ACC112 (cell line): ENCODE measurements at regions not wholly inside any gene's neighbourhood (a gene's known extent, or its start where the extent isn't known, plus 50 kb on each side); places are given as distances from the start of the nearest gene placed in this dataset.

Source experiments
- H2AFZ ChIP-seq: fragments of 200-600 bp; sonication (generic); one replicate; pipeline ENCODE4 v1.6.0; 2017; ENCODE audit warnings: antibody characterized with exemption, low read length; ENCODE audit not compliant: unreplicated experiment
- H3K27ac ChIP-seq: fragments of 200-600 bp; sonication (generic); 2 replicates; pipeline ENCODE4 v1.5.1; 2014; ENCODE audit warnings: low read depth, mild to moderate bottlenecking, antibody characterized with exemption, low read length, moderate library complexity
- H3K27me3 ChIP-seq: fragments of 200-600 bp; sonication (generic); 2 replicates; pipeline ENCODE4 v1.6.1; 2014; ENCODE audit warnings: mild to moderate bottlenecking, antibody characterized with exemption, low read length, moderate library complexity, mixed read lengths; ENCODE audit not compliant: insufficient read depth
- H3K36me3 ChIP-seq: fragments of 200-600 bp; sonication (generic); 2 replicates; pipeline ENCODE4 v1.6.1; 2016; ENCODE audit warnings: mild to moderate bottlenecking, antibody characterized with exemption, low read length, moderate library complexity, mixed read lengths; ENCODE audit not compliant: insufficient read depth
- H3K4me1 ChIP-seq: fragments of 200-600 bp; sonication (generic); one replicate; pipeline ENCODE4 v1.6.1; 2016; ENCODE audit warnings: low read length, mixed read lengths; ENCODE audit not compliant: insufficient read depth, unreplicated experiment, control insufficient read depth
- H3K4me3 ChIP-seq: fragments of 200-600 bp; sonication (generic); 2 replicates; pipeline ENCODE4 v1.5.1; 2014; ENCODE audit warnings: mild to moderate bottlenecking, low read depth, low read length
- H3K79me2 ChIP-seq: fragments of 200-600 bp; sonication (generic); one replicate; pipeline ENCODE4 v1.6.0; 2016; ENCODE audit warnings: low read length; ENCODE audit not compliant: control insufficient read depth, unreplicated experiment, insufficient read depth

DNA sequence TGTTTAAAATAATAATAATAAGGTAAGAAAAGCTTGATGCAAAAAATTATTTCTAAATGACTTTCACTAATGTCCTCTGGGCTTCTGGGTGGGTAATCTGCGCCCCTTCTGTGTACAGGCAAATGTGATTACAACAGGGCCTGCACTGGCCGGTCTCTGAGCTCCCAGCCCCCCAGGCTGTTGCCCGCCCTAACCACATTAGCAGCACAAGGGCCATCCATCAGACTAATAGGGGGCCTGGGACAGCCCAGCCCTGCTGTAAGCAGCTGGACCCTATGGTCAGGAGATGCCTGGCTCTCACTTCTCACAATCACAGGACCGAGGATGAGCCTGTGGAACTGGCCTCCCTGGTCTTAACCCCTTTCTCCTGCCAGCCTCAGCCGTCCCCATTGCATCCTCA lies 388.4 kb downstream of the BUD13 start:
- Histone ChIP-seq H3K27me3 (no peaks in the 10 kb centered on the region), H3K79me2 (no peaks in the 10 kb centered on the region), H3K4me3 (no peak overlapping the region), H3K27ac (no peak overlapping the region), H3K36me3 (no peaks in the 10 kb centered on the region), H2AFZ (no peak overlapping the region), H3K4me1 (no peaks in the 10 kb centered on the region)

DNA sequence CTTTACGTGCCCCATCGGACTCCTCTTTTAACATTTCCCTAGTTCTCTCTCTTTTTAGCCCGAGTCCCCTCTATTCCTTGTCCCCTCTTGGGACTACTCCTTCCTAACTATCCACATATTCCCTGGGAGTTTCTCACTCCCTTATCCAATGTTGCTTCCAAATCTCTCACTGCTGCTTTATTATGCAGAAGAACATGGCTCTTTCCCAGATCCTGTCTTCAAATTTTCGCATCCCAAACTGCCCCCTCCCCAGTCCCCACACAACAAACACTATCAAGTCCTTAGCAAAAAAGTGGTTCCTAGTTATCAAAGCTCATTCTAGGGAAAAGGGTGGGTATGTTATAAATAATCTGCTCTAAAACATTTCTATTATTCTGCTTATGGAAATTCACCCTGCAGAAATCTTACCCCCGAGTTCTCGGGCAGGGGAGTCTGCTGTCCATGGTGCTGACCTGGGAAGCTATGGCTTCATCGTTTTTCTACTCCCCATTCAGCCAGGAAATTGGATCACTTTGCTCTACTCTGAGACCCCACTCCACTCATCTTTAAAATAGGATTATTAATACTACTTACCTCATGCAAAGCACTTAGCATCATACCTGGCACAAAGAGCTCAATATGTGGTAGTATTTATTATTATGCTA lies 393.5 kb downstream of the BUD13 start:
- Histone ChIP-seq H3K27ac (no peak overlapping the region), H3K4me3 (no peak overlapping the region), H2AFZ (no peak overlapping the region), H3K79me2 (no peaks in the 10 kb centered on the region), H3K36me3 (no peaks in the 10 kb centered on the region), H3K27me3 (no peaks in the 10 kb centered on the region), H3K4me1 (no peaks in the 10 kb centered on the region)

DNA sequence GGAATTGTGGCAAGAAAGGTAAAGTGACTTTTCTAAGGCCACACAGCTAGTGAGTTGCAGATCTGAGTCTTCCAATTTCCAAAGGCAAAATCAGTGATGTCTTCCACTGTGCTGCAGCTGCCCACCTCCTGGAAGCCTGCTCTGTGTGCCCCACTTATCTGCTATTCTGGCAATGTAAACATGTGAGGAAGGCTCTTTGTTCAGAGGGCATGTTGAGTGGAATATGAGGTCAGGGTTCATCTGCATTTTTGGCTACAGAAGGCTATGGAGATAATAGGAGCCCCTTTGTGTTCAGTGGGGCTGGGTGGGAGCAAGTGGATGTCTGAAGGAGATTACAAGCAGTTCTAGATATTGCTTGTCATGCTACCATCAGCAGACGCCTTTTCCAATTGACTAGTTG lies 396.2 kb downstream of the BUD13 start:
- H3K27ac ChIP-seq = no peak overlapping the region
- no peaks in the 10 kb centered on the region for H3K27me3 ChIP-seq
- no peaks in the 10 kb centered on the region for H3K4me1 ChIP-seq
- H3K4me3 ChIP-seq = no peak overlapping the region
- H3K36me3 ChIP-seq = no peaks in the 10 kb centered on the region
- H3K79me2 ChIP-seq = no peaks in the 10 kb centered on the region
- no peak overlapping the region for H2AFZ ChIP-seq

DNA sequence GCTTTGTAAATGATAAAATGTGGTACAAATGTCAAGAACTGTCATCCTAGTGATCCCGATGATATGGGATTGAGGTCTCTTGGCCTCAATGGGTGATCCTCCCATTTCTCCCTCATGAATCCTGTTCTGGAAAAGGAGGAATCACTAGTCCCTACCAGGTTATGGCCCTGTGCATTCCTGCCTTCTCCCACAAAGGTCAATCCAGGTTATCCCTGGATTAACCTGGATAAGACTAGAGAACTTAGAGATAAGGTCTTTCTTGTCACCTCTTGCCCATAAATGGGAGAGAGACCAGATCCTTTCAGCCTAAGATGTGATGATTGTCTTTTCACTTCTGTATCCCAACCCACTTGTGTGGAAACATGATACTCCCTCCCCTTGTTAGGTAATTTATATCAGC lies 396.7 kb downstream of the BUD13 start:
- Histone ChIP-seq H2AFZ (no peak overlapping the region), H3K4me1 (no peaks in the 10 kb centered on the region), H3K27me3 (no peaks in the 10 kb centered on the region), H3K4me3 (no peak overlapping the region), H3K27ac (no peak overlapping the region), H3K36me3 (no peaks in the 10 kb centered on the region), H3K79me2 (no peaks in the 10 kb centered on the region)

DNA sequence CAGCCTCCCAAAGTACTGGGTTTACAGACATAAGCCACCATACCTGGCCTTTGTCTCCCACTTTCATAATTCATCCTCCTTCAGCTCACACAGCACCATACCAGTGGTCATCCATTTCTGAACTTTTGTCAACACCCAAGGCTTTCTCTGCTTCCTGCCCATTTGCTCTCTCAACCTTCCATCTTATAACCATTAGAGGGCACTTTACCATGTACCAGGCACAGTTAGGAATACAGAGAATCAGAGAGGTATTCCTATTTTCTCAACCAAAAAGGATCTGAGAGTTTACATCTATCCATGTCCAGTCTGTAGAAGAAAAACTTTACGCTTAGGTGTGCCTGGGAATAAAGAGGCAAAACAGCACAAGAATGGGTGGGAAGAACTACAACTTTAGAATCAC lies 397.6 kb downstream of the BUD13 start:
- no peaks in the 10 kb centered on the region for H3K36me3 ChIP-seq
- H3K27ac ChIP-seq = no peak overlapping the region
- no peak overlapping the region for H3K4me3 ChIP-seq
- no peaks in the 10 kb centered on the region for H3K4me1 ChIP-seq
- no peaks in the 10 kb centered on the region for H3K79me2 ChIP-seq
- no peak overlapping the region for H2AFZ ChIP-seq
- no peaks in the 10 kb centered on the region for H3K27me3 ChIP-seq

DNA sequence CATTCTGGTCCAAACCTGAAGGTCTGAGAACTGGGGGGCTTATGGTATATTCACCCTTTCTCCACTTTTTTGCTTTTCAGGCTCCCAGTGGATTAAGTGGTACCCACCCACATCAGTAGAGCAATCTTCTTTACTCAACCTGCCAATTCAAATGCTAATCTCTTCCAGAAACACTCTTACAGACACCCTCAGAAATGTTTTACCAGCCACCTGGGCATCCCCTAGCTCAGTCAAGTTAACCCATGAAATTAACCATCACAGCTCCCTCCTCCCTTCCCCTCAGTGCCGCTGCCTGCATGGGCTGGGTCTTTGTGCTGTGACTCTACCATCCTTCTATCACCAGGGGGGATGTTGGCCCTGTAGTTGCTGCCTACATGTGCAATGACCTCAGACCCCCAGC lies 398.7 kb downstream of the BUD13 start:
- H3K4me3 ChIP-seq = no peak overlapping the region
- H3K27me3 ChIP-seq = no peaks in the 10 kb centered on the region
- no peaks in the 10 kb centered on the region for H3K36me3 ChIP-seq
- no peaks in the 10 kb centered on the region for H3K4me1 ChIP-seq
- H3K27ac ChIP-seq = no peak overlapping the region
- no peaks in the 10 kb centered on the region for H3K79me2 ChIP-seq
- no peak overlapping the region for H2AFZ ChIP-seq

DNA sequence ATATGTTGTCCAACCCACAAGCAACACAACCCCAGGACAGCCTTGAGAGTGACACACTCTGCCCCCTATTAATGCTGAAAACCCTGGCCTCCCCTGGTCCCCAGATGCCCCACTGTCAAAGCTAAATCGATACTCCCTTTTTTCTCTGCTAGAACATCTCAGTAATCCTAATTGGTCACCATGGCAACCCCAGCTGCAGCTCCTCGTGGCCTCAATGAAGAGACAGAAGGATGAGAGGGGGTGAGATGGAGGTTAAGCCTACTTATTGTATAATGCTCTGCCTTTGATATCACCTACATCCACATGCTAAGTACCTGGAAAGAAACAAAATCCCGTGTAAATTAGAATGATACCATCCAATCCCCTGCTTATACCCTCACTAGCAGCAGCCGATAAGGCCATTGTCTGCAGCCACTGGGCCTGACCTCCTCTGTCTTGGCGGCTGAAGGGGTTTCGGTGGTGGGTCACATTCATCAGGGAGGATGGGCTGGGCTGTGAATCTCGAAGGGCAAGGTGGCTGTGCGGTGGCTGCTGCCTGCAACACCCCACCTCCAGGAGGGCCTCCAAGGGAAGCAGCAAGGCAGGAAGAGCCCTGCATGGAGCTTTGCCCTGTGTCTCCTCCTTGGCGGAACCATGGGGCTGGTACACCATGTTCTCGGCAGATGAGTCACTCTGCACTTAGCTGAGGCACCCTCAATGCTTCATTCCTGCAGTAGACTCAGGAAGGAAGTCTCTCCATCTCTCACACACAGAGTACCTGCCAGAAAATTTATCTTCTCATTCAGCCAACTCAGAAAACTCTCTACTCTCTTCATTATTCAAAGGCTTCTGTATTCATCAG lies 399.5 kb downstream of the BUD13 start:
- no peak overlapping the region for H3K4me3 ChIP-seq
- no peak overlapping the region for H3K27ac ChIP-seq
- no peaks in the 10 kb centered on the region for H3K79me2 ChIP-seq
- no peaks in the 10 kb centered on the region for H3K4me1 ChIP-seq
- no peaks in the 10 kb centered on the region for H3K27me3 ChIP-seq
- no peak overlapping the region for H2AFZ ChIP-seq
- no peaks in the 10 kb centered on the region for H3K36me3 ChIP-seq

DNA sequence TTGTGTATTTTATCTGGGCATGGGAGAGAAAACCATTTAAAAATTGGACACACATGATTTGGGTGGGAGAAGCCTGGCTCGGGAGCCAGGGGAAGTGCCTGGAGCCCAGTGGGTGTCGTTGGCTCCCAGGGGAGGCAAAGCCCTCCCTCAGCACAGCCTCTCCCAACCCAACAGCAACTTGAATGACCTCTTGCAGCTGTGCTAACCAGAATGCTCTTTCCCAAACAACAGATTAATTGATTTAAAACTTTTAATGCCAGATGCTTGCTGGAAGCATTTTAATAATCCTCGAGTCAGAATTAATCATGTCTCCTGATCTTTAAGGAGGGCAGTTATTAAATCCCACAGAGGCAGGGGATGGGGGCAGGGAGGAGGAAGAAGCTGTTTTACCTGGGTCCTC lies 401.6 kb downstream of the BUD13 start:
- no peaks in the 10 kb centered on the region for H3K36me3 ChIP-seq
- no peaks in the 10 kb centered on the region for H3K27me3 ChIP-seq
- no peak overlapping the region for H3K27ac ChIP-seq
- no peak overlapping the region for H2AFZ ChIP-seq
- H3K4me3 ChIP-seq = no peak overlapping the region
- H3K4me1 ChIP-seq = no peaks in the 10 kb centered on the region
- H3K79me2 ChIP-seq = no peaks in the 10 kb centered on the region

DNA sequence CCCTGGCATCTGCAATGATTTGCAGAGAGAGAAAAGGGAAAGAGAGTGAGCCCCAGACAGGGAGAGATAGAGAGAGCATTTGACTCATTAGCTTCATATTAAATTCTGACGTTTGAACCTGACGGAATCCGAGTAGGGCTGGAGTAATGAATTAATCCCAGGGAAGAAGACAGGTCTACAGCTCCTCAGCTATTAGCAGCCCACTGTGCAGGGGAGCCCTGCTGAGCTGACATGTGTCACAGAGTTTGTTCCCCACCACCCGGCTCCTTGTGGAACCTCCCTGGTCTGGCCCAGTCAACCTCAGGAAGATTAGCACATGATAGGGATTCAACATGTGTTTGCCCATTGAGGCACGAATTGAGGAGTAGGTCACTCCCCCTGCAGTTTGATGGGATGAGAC lies 404.0 kb downstream of the BUD13 start:
- Histone ChIP-seq H3K36me3 (no peaks in the 10 kb centered on the region), H2AFZ (no peak overlapping the region), H3K27ac (no peak overlapping the region), H3K4me1 (no peaks in the 10 kb centered on the region), H3K4me3 (no peak overlapping the region), H3K27me3 (no peaks in the 10 kb centered on the region), H3K79me2 (no peaks in the 10 kb centered on the region)

DNA sequence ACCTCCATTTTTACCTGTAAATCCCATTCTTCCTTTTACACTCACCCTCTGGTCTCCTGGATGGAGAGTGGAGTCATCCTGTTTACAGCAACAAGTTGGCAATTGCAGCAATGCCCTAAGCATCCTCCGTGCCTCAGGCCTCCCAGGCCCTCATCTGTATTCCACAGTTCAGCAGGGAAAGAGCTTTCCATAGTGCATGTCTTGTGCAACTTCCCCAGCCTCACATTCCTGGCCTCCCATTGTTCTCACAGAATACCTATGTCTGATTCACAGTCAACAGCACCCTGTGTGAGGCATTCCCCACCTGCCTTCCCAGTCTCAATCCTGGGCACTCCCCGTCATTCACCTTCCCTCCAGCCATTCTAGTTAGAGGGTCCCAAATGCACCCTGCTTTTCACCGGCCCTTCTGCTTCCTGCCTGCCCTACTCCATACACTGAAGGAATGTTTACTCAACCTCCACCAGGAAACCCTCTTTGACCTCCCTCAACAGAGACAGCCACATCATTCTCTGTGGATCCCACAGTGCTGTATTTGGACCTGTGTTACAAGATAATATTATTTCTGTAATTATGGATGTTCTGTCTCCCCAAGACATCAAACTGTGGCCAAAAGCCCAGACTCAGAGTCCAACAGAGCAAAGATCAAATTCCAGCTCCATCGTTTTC lies 405.7 kb downstream of the BUD13 start:
- no peaks in the 10 kb centered on the region for H3K79me2 ChIP-seq
- H3K27ac ChIP-seq = no peak overlapping the region
- H2AFZ ChIP-seq = no peak overlapping the region
- no peak overlapping the region for H3K4me3 ChIP-seq
- no peaks in the 10 kb centered on the region for H3K36me3 ChIP-seq
- no peaks in the 10 kb centered on the region for H3K4me1 ChIP-seq
- H3K27me3 ChIP-seq = no peaks in the 10 kb centered on the region

DNA sequence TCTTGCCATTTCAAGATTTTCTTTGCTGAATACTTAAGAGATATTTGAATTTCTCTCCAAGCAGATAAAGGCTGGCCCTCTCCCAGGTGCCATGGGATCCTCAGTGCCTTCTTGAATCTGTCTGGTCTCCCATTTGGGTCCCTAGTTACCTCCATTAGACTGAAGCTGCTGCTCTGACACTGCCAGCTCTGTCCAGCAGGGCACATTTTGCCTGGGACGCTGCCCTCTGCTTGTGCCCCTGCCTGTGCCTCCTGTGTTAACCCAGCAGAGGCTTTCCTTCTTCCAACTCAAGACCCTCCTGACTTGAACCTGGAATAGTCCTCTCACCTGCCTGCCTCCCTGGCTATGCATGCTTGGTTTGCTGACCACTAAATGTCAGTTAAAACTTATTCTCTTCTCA lies 406.3 kb downstream of the BUD13 start:
- Histone ChIP-seq H3K79me2 (no peaks in the 10 kb centered on the region), H3K27ac (no peak overlapping the region)

More for the DNA sequence above, 406.3 kb downstream of the BUD13 start:
- no peaks in the 10 kb centered on the region for H3K4me1 ChIP-seq
- no peaks in the 10 kb centered on the region for H3K27me3 ChIP-seq
- no peaks in the 10 kb centered on the region for H3K36me3 ChIP-seq
- no peak overlapping the region for H2AFZ ChIP-seq
- H3K4me3 ChIP-seq = no peak overlapping the region
